ENCODE measurements at regions not wholly inside any gene's neighbourhood (a gene's known extent, or its start where the extent isn't known, plus 50 kb on each side); places are given as distances from the start of the nearest gene placed in this dataset.

GRCh38 chr12:66050610-66051009 lies 79.9 kb downstream of the LLPH start:
- Mint-ChIP-seq H3K4me1 (ENCODE audit: low read depth in 2 of 2) (no peaks in the 10 kb centered on the region), H3K9me3 (no peaks in the 10 kb centered on the region), H3K27ac (no peak overlapping the region), H3K27me3 (peaks cover 18 to 29% of the 10 kb centered on the region in 2 donors), H3K4me3 (no peak overlapping the region), H3K36me3 (ENCODE audit: insufficient read depth) (no peaks in the 10 kb centered on the region)
- ATAC-seq (replicated peaks) (no peak), DNase-seq (no peak)

- no peak overlapping the region for H3K27ac Mint-ChIP-seq
- no peaks in the 10 kb centered on the region for H3K36me3 Mint-ChIP-seq (ENCODE audit: insufficient read depth)
- peaks cover 15 to 28% of the 10 kb centered on the region in 2 donors for H3K27me3 Mint-ChIP-seq
- DNase-seq (no peak), ATAC-seq (replicated peaks) (no peak)
- no peak overlapping the region for H3K4me3 Mint-ChIP-seq
- no peaks in the 10 kb centered on the region for H3K9me3 Mint-ChIP-seq
- no peaks in the 10 kb centered on the region for H3K4me1 Mint-ChIP-seq (ENCODE audit: low read depth in 2 of 2)
These were observed 80.3 kb downstream of the LLPH start for GRCh38 chr12:66050283-66050576.

GRCh38 chr12:66049538-66050282 lies 80.8 kb downstream of the LLPH start:
- no peak for DNase-seq
- Mint-ChIP-seq H3K36me3 (ENCODE audit: insufficient read depth) (no peaks in the 10 kb centered on the region), H3K4me1 (ENCODE audit: low read depth in 2 of 2) (no peaks in the 10 kb centered on the region), H3K27me3 (peaks cover 10 to 26% of the 10 kb centered on the region in 2 donors), H3K9me3 (no peaks in the 10 kb centered on the region), H3K27ac (no peak overlapping the region), H3K4me3 (no peak overlapping the region)
- ATAC-seq (replicated peaks) = no peak

GRCh38 chr12:66048835-66049537 lies 81.6 kb downstream of the LLPH start:
- Mint-ChIP-seq H3K4me1 (ENCODE audit: low read depth in 2 of 2) (no peaks in the 10 kb centered on the region), H3K4me3 (no peak overlapping the region), H3K27ac (no peak overlapping the region), H3K9me3 (no peaks in the 10 kb centered on the region), H3K36me3 (ENCODE audit: insufficient read depth) (no peaks in the 10 kb centered on the region), H3K27me3 (peaks cover 5 to 19% of the 10 kb centered on the region in 2 donors)
- DNase-seq (no peak), ATAC-seq (replicated peaks) (no peak)

- H3K4me1 Mint-ChIP-seq (ENCODE audit: low read depth in 2 of 2) = no peaks in the 10 kb centered on the region
- peaks cover 9 to 16% of the 10 kb centered on the region in 2 donors for H3K27me3 Mint-ChIP-seq
- H3K9me3 Mint-ChIP-seq = no peaks in the 10 kb centered on the region
- no peak overlapping the region for H3K4me3 Mint-ChIP-seq
- H3K36me3 Mint-ChIP-seq (ENCODE audit: insufficient read depth) = no peaks in the 10 kb centered on the region
- no peak overlapping the region for H3K27ac Mint-ChIP-seq
- DNase-seq (no peak), ATAC-seq (replicated peaks) (no peak)
These were observed 82.2 kb downstream of the LLPH start for GRCh38 chr12:66048218-66048834.

GRCh38 chr12:66047411-66048021 lies 83.0 kb downstream of the LLPH start:
- H3K4me3 Mint-ChIP-seq = no peak overlapping the region
- ATAC-seq (replicated peaks) = no peak
- H3K4me1 Mint-ChIP-seq (ENCODE audit: low read depth in 2 of 2) = no peaks in the 10 kb centered on the region
- no peaks in the 10 kb centered on the region for H3K9me3 Mint-ChIP-seq
- peaks cover 16 to 24% of the 10 kb centered on the region in 2 donors for H3K27me3 Mint-ChIP-seq
- H3K36me3 Mint-ChIP-seq (ENCODE audit: insufficient read depth) = no peaks in the 10 kb centered on the region
- DNase-seq = no peak
- H3K27ac Mint-ChIP-seq = no peak overlapping the region

GRCh38 chr12:66045506-66045905 lies 85.0 kb downstream of the LLPH start:
- Mint-ChIP-seq H3K27ac (no peak overlapping the region), H3K27me3 (peaks cover 23 to 38% of the 10 kb centered on the region in 2 donors)
- no peak for ATAC-seq (replicated peaks)

GRCh38 chr12:66044731-66045130 lies 85.8 kb downstream of the LLPH start:
- ATAC-seq (replicated peaks) = no peak

More at GRCh38 chr12:66045506-66045905, 85.0 kb downstream of the LLPH start:
- Mint-ChIP-seq H3K4me3 (no peak overlapping the region), H3K36me3 (ENCODE audit: insufficient read depth) (no peaks in the 10 kb centered on the region), H3K4me1 (ENCODE audit: low read depth in 2 of 2) (no peaks in the 10 kb centered on the region), H3K9me3 (no peaks in the 10 kb centered on the region)
- DNase-seq = no peak

GRCh38 chr12:66043035-66043434 lies 87.5 kb downstream of the LLPH start:
- H3K27me3 Mint-ChIP-seq = peaks cover 22 to 34% of the 10 kb centered on the region in 2 donors
- H3K4me1 Mint-ChIP-seq (ENCODE audit: low read depth in 2 of 2) = no peaks in the 10 kb centered on the region
- no peak for DNase-seq
- no peaks in the 10 kb centered on the region for H3K9me3 Mint-ChIP-seq
- ATAC-seq (replicated peaks) = no peak
- no peaks in the 10 kb centered on the region for H3K36me3 Mint-ChIP-seq (ENCODE audit: insufficient read depth)
- H3K27ac Mint-ChIP-seq = no peak overlapping the region
- no peak overlapping the region for H3K4me3 Mint-ChIP-seq

More at GRCh38 chr12:66044731-66045130, 85.8 kb downstream of the LLPH start:
- DNase-seq = no peak
- Mint-ChIP-seq H3K9me3 (no peaks in the 10 kb centered on the region), H3K27ac (no peak overlapping the region), H3K4me3 (no peak overlapping the region), H3K36me3 (ENCODE audit: insufficient read depth) (no peaks in the 10 kb centered on the region), H3K4me1 (ENCODE audit: low read depth in 2 of 2) (no peaks in the 10 kb centered on the region), H3K27me3 (peaks cover 27 to 46% of the 10 kb centered on the region in 2 donors)

- H3K4me1 Mint-ChIP-seq (ENCODE audit: low read depth in 2 of 2) = no peaks in the 10 kb centered on the region
These were observed 88.7 kb downstream of the LLPH start for GRCh38 chr12:66041651-66042363.

GRCh38 chr12:66036317-66036716 lies 94.2 kb downstream of the LLPH start:
- Mint-ChIP-seq H3K4me3 (no peak overlapping the region), H3K4me1 (ENCODE audit: low read depth in 2 of 2) (no peaks in the 10 kb centered on the region), H3K27ac (no peak overlapping the region), H3K9me3 (no peaks in the 10 kb centered on the region), H3K36me3 (ENCODE audit: insufficient read depth) (no peaks in the 10 kb centered on the region), H3K27me3 (peaks cover 31 to 44% of the 10 kb centered on the region in 2 donors)
- ATAC-seq (replicated peaks) = no peak
- DNase-seq = no peak

More at GRCh38 chr12:66041651-66042363, 88.7 kb downstream of the LLPH start:
- Mint-ChIP-seq H3K27ac (no peak overlapping the region), H3K4me3 (no peak overlapping the region), H3K9me3 (no peaks in the 10 kb centered on the region), H3K27me3 (peaks cover 28 to 43% of the 10 kb centered on the region in 2 donors), H3K36me3 (ENCODE audit: insufficient read depth) (no peaks in the 10 kb centered on the region)
- DNase-seq (no peak), ATAC-seq (replicated peaks) (no peak)

- Mint-ChIP-seq H3K27ac (no peak overlapping the region), H3K4me1 (ENCODE audit: low read depth in 2 of 2) (no peaks in the 10 kb centered on the region), H3K27me3 (peaks cover 31 to 40% of the 10 kb centered on the region in 2 donors), H3K4me3 (no peak overlapping the region), H3K9me3 (no peaks in the 10 kb centered on the region), H3K36me3 (ENCODE audit: insufficient read depth) (no peaks in the 10 kb centered on the region)
- ATAC-seq (replicated peaks) = no peak
- peak in 1 of 3 experiments; percentile 3 for DNase-seq
These were observed 95.1 kb downstream of the LLPH start for GRCh38 chr12:66035288-66035966.

GRCh38 chr12:66033151-66033550 lies 97.4 kb downstream of the LLPH start:
- H3K9me3 Mint-ChIP-seq = no peaks in the 10 kb centered on the region
- no peaks in the 10 kb centered on the region for H3K36me3 Mint-ChIP-seq (ENCODE audit: insufficient read depth)
- ATAC-seq (replicated peaks) = no peak
- no peak overlapping the region for H3K27ac Mint-ChIP-seq
- no peak for DNase-seq
- no peaks in the 10 kb centered on the region for H3K4me1 Mint-ChIP-seq (ENCODE audit: low read depth in 2 of 2)
- peaks cover 27 to 33% of the 10 kb centered on the region in 2 donors for H3K27me3 Mint-ChIP-seq
- H3K4me3 Mint-ChIP-seq = no peak overlapping the region

All from effector memory CD8-positive, alpha-beta T cell (primary cell).